Prostate gland (tissue), 2 donors: ENCODE measurements at regions not wholly inside any gene's neighbourhood (a gene's known extent, or its start where the extent isn't known, plus 50 kb on each side); places are given as distances from the start of the nearest gene placed in this dataset.
"Not testable (repeated sequence)": the region's sequence is repeated elsewhere in the genome, so short reads cannot be mapped to it uniquely, and the experiment has no call there.

ENCODE experiments used
- DNase-seq: peaks from one replicate; pipeline ENCODE4 v3.0.0-alpha.2; 2019; ENCODE audit warnings: low spot score
- H3K27ac ChIP-seq, 2 donors: fragments of 200-600 bp; sonication (generic); 2 replicates each; pipeline ENCODE4 v1.5.1; 2017 to 2019
- H3K27me3 ChIP-seq: fragments of 200-600 bp; sonication (generic); replicated peaks from 2 replicates; pipeline ENCODE4 v1.5.1; 2019; ENCODE audit not compliant: insufficient read depth
- H3K36me3 ChIP-seq, 2 donors: fragments of 200-600 bp; sonication (generic); 1 replicate in 1 of 2; 2 replicates in 1 of 2; pipeline versions ENCODE4 v1.5.1 to v1.8.1; 2017 to 2019
- H3K4me1 ChIP-seq: fragments of 200-600 bp; sonication (generic); replicated peaks from 2 replicates; pipeline ENCODE4 v1.5.1; 2019
- H3K4me3 ChIP-seq, 2 donors: fragments of 200-600 bp; sonication (generic); 2 replicates each; pipeline ENCODE4 v1.5.1; 2017 to 2019
- H3K9me3 ChIP-seq: fragments of 200-600 bp; sonication (generic); 2 replicates; pipeline ENCODE4 v1.5.1; 2017
- POLR2A ChIP-seq: fragments of 450-650 bp; IDR thresholded peaks from one replicate; pipeline ENCODE4 v1.6.1; 2016; ENCODE audit warnings: antibody characterized with exemption, mild to moderate bottlenecking
- POLR2AphosphoS5 ChIP-seq: sonication (generic); formaldehyde crosslinking; IDR thresholded peaks from one replicate; pipeline ENCODE4 v1.6.1; 2017; ENCODE audit warnings: antibody characterized with exemption
- WGBS: methylation state at CpG from one replicate; pipeline ENCODE4 v1.1.5; 2018; 5-methylcytosine and 5-hydroxymethylcytosine counted together
- intact Hi-C: fragments of 100-400 bp; cut with DNase I; formaldehyde crosslinking; loops from one replicate; pipeline ENCODE4 v1.14.2; 2022
- TF ChIP-seq, protein P1 (sequence below), 4 experiments: fragments of 200-600 bp in 2 of 4; fragments of 450-650 bp in 2 of 4; sonication (generic) in 2 of 4; IDR thresholded peaks; 1 replicate in 3 of 4; 2 replicates in 1 of 4; pipeline ENCODE4 v1.5.1; 2016 to 2019; ENCODE audit warnings: antibody characterized with exemption in 4 of 4, mild to moderate bottlenecking in 2 of 4, moderate library complexity in 2 of 4

DNA sequence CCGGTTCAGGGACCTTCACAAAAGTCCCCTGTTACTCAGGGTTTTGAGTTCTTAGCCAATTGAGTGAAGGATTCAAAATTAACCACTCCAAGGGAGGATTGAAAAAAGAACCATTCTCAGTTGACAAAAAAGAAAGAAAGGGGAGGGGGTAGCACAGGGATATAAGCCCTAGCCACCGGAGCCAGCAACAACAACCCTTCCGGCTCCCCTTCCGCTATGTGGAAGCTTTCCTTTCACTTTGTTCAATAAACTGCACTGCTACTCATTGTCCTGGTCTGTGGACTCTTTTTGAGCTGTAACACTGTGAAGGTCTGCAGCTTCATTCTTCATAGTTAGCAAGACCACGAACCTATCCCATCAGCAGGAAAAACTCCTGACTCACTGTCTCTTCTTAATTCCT, 1488.1 kb upstream of the PRR20A start:
- Histone ChIP-seq H3K9me3 (no peaks in the 10 kb centered on the region), H3K27me3 (no peaks in the 10 kb centered on the region), H3K36me3 (no peaks in the 10 kb centered on the region), H3K4me1 (no peaks in the 10 kb centered on the region), H3K4me3 (no peak overlapping the region), H3K27ac (no peak overlapping the region)
- TF ChIP-seq, protein P1, sequence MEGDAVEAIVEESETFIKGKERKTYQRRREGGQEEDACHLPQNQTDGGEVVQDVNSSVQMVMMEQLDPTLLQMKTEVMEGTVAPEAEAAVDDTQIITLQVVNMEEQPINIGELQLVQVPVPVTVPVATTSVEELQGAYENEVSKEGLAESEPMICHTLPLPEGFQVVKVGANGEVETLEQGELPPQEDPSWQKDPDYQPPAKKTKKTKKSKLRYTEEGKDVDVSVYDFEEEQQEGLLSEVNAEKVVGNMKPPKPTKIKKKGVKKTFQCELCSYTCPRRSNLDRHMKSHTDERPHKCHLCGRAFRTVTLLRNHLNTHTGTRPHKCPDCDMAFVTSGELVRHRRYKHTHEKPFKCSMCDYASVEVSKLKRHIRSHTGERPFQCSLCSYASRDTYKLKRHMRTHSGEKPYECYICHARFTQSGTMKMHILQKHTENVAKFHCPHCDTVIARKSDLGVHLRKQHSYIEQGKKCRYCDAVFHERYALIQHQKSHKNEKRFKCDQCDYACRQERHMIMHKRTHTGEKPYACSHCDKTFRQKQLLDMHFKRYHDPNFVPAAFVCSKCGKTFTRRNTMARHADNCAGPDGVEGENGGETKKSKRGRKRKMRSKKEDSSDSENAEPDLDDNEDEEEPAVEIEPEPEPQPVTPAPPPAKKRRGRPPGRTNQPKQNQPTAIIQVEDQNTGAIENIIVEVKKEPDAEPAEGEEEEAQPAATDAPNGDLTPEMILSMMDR (IDR thresholded peaks at IDR 0.05), result no peak
- TF ChIP-seq POLR2AphosphoS5, result no peak
- TF ChIP-seq POLR2A, result no peak
- no peak for DNase-seq
- WGBS, result 86% methylated on average over 5 of the region's 5 CpGs
- intact Hi-C loops, result no loop called here

DNA sequence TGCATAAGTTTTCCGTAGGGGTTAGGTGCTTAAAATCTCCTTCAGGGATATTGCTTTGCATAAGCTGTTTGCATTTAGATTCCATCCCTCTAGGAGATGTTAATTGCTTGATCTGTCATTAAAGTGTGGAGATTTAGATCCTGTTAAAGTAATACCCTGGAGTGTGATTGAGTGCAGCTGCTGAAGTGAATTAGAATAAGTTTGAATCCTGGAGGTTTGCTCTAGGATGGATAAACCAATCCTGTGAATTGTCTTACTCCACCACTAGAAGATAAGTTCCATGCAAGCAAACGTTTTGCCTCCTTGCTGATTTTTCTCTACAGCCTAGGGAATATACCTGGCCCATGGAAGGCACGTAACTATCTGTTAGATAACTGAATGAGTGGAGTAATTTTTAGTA, 1487.2 kb upstream of the PRR20A start:
- H3K27ac ChIP-seq, result no peak overlapping the region
- 47% methylated on average over 3 of the region's 3 CpGs for WGBS
- no peak for DNase-seq
- H3K27me3 ChIP-seq, result no peaks in the 10 kb centered on the region
- no peak overlapping the region for H3K4me3 ChIP-seq
- no peaks in the 10 kb centered on the region for H3K9me3 ChIP-seq
- no peaks in the 10 kb centered on the region for H3K4me1 ChIP-seq
- intact Hi-C loops, result no loop called here
- TF ChIP-seq POLR2A (no peak), POLR2AphosphoS5 (no peak)
- TF ChIP-seq, protein P1 (IDR thresholded peaks at IDR 0.05), result no peak
- H3K36me3 ChIP-seq, result no peaks in the 10 kb centered on the region

DNA sequence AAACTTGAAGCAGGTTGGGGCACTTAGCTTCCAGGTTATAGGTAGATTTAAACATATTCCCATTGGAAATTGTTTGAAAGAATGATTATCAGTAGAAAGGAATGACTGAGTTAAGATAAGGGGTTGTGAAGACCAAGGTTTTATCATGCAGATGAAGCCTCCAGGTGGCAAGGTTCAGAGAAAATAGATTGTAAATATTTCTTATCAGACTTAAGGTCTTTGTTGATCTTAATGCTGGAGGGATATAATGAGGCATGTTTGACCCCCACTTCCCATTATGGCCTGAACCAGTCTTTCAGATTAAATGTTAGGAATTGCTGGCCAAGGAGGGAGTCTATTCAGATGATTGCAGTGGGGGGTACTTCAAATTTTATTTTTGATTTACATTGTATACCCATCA, 1486.5 kb upstream of the PRR20A start:
- Histone ChIP-seq H3K9me3 (no peaks in the 10 kb centered on the region), H3K27me3 (no peaks in the 10 kb centered on the region), H3K4me1 (no peaks in the 10 kb centered on the region), H3K27ac (no peak overlapping the region), H3K36me3 (no peaks in the 10 kb centered on the region), H3K4me3 (no peak overlapping the region)
- TF ChIP-seq POLR2A (no peak), POLR2AphosphoS5 (no peak)
- TF ChIP-seq, protein P1 (IDR thresholded peaks at IDR 0.05), result no peak
- no peak for DNase-seq
- intact Hi-C loops, result no loop called here

DNA sequence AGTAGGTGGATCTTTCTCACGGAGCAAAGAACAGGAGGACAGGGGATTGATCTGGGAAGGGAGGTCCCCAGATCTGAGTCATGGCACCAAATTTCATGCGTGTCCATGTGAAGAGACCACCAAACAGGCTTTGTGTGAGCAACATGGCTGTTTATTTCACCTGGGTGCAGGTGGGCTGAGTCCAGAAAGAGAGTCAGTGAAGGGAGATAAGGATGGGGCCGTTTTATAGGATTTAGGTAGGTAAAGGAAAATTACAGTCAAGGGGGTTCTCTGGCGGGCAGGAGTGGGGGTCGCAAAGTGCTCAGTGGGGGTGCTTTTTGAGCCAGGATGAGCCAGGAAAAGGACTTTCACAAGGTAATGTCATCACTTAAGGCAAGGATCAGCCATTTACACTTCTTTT, 1480.5 kb upstream of the PRR20A start:
- H3K9me3 ChIP-seq, H3K4me1 ChIP-seq, intact Hi-C loops, H3K27ac ChIP-seq, DNase-seq, H3K27me3 ChIP-seq, H3K36me3 ChIP-seq, H3K4me3 ChIP-seq: not testable (repeated sequence)
- 58% methylated on average over 5 of the region's 5 CpGs for WGBS

DNA sequence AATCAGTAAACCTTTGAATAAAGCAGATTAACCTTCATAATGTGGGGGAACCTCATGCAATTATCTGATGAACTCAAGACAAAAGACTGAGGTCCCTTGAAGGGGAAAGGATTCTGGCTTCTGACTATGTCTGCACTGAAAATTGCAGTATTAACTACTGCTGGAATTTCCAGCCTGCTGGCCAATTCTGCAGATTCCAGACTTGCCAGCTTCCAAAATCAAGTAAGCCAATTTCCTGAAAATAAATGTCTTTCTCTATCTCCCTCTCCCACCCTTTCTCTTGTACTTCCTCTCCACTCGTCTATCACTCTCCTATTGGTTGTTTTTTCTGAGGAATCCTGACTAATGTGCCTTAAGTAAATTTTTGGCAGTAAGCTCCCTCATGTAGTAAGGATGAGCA, 1479.9 kb upstream of the PRR20A start:
- WGBS, result 26% methylated on average over 1 of the region's 1 CpG
- intact Hi-C loops, result no loop called here
- TF ChIP-seq, protein P1 (IDR thresholded peaks at IDR 0.05), result no peak
- TF ChIP-seq POLR2A (no peak), POLR2AphosphoS5 (no peak)
- no peak for DNase-seq
- H3K27me3 ChIP-seq, result no peaks in the 10 kb centered on the region
- no peak overlapping the region for H3K4me3 ChIP-seq
- no peaks in the 10 kb centered on the region for H3K36me3 ChIP-seq
- no peaks in the 10 kb centered on the region for H3K9me3 ChIP-seq
- no peak overlapping the region for H3K27ac ChIP-seq
- no peaks in the 10 kb centered on the region for H3K4me1 ChIP-seq

DNA sequence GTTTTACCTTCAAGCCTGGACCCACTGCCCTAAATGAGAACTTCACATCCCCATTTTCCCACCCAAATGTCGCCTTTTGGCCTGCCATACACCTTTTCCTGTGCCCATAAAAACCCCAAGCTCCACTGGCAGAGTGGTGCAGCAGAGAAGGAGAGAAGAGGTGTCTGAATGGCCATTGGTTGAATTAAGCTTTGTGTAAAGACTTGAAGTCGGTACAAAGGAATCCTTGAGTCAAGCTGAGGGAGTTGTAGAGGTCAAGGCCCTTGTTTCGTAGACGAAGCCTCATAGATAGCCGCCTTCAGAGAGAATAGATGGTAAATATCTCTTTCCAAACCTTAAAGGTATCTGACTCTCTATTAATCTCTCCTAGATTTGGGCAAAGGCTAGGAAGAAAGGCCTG, 1479.2 kb upstream of the PRR20A start:
- TF ChIP-seq POLR2AphosphoS5 (no peak), POLR2A (no peak)
- TF ChIP-seq, protein P1 (IDR thresholded peaks at IDR 0.05), result no peak
- Histone ChIP-seq H3K4me1 (no peaks in the 10 kb centered on the region), H3K27ac (no peak overlapping the region), H3K27me3 (no peaks in the 10 kb centered on the region), H3K36me3 (no peaks in the 10 kb centered on the region), H3K9me3 (no peaks in the 10 kb centered on the region), H3K4me3 (no peak overlapping the region)
- intact Hi-C loops, result no loop called here
- no peak for DNase-seq
- WGBS, result 88% methylated on average over 5 of the region's 5 CpGs
